GM12892 (cell line): ENCODE measurements at regions not wholly inside any gene's neighbourhood (a gene's known extent, or its start where the extent isn't known, plus 50 kb on each side); places are given as distances from the start of the nearest gene placed in this dataset.

Experiments used
- POLR2A ChIP-seq: IDR thresholded peaks from 2 replicates; pipeline ENCODE4 v1.6.1; 2011; ENCODE audit warnings: low read depth, low read length, control low read depth
- POLR2AphosphoS5 ChIP-seq: IDR thresholded peaks from 2 replicates; pipeline ENCODE4 v1.6.1; 2011; ENCODE audit warnings: low read depth, low read length, control low read depth

DNA sequence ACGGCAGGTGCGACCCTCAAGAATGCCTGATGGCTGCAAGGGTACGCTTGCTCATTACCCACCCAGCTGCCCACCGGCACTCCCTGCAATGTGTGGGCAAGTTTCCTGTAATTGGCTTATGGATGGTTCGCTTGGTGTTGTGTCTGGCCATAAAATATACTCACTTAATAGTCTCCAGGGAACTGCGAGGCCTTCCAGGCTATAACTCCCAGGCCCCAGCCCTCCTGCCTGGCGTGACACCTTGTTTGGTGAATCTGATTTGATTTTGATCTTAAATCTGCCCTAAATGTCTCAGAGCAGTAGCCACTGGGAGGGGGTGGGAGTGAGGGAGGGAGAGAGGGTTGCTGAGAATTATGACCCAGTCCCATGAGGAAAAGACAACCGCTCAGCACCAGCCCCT, 572.2 kb downstream of the BUD13 start:
- TF ChIP-seq POLR2A: no peak
- no peak for TF ChIP-seq POLR2AphosphoS5
